Adrenal gland (tissue), 5 donors: ENCODE measurements at regions not wholly inside any gene's neighbourhood (a gene's known extent, or its start where the extent isn't known, plus 50 kb on each side); places are given as distances from the start of the nearest gene placed in this dataset.

Experiments used
- CTCF ChIP-seq, 6 experiments: fragments of 450-650 bp in 4 of 6; fragments of 200-600 bp in 2 of 6; sonication (generic) in 1 of 6; IDR thresholded peaks; 1 replicate in 5 of 6; 2 replicates in 1 of 6; pipeline versions ENCODE4 v1.5.1 to v1.8.0; 2016 to 2021; ENCODE audit warnings: antibody characterized with exemption in 6 of 6, mild to moderate bottlenecking in 2 of 6, moderate library complexity in 1 of 6
- POLR2A ChIP-seq, 2 donors: fragments of 450-650 bp; IDR thresholded peaks; one replicate each; pipeline ENCODE4 v1.6.1; 2017; ENCODE audit warnings: antibody characterized with exemption in 2 of 2, mild to moderate bottlenecking in 2 of 2, moderate library complexity in 1 of 2
- donor health status: DM: no; HTN: no; CAD: no.

- TF ChIP-seq CTCF (IDR thresholded peaks at IDR 0.05) (no peak), POLR2A (IDR thresholded peaks at IDR 0.05) (no peak)
Measured at GRCh38 chr6:153412519-153412918, 281.4 kb upstream of the RGS17 start.
